Parathyroid adenoma (tissue), 2 donors: ENCODE measurements at regions not wholly inside any gene's neighbourhood (a gene's known extent, or its start where the extent isn't known, plus 50 kb on each side); places are given as distances from the start of the nearest gene placed in this dataset.

ENCODE experiments used
- H2AFZ ChIP-seq: fragments of 300-600 bp; sonication (generic); one replicate; pipeline ENCODE4 v1.7.0; 2017; ENCODE audit warnings: antibody characterized with exemption, mild to moderate bottlenecking
- H3K27ac ChIP-seq: fragments of 300-600 bp; sonication (generic); one replicate; pipeline ENCODE4 v1.7.0; 2017
- H3K27me3 ChIP-seq: fragments of 300-600 bp; sonication (generic); one replicate; pipeline ENCODE4 v1.7.0; 2017; ENCODE audit warnings: low read length; ENCODE audit not compliant: control insufficient read depth, insufficient read depth
- H3K36me3 ChIP-seq: fragments of 300-600 bp; sonication (generic); one replicate; pipeline ENCODE4 v1.7.0; 2017; ENCODE audit warnings: low read length; ENCODE audit not compliant: control insufficient read depth, insufficient read depth
- H3K4me1 ChIP-seq: fragments of 300-600 bp; sonication (generic); one replicate; pipeline ENCODE4 v1.7.0; 2017; ENCODE audit warnings: control low read depth
- H3K4me2 ChIP-seq: fragments of 300-600 bp; sonication (generic); one replicate; pipeline ENCODE4 v1.7.0; 2017; ENCODE audit warnings: low read length
- H3K4me3 ChIP-seq: fragments of 300-600 bp; sonication (generic); one replicate; pipeline ENCODE4 v1.7.0; 2017; ENCODE audit warnings: low read depth, low read length
- H3K79me2 ChIP-seq: fragments of 300-600 bp; sonication (generic); one replicate; pipeline ENCODE4 v1.7.0; 2017; ENCODE audit warnings: control low read depth
- H3K9ac ChIP-seq: fragments of 300-600 bp; sonication (generic); one replicate; pipeline ENCODE4 v1.7.0; 2017; ENCODE audit warnings: mild to moderate bottlenecking
- H3K9me3 ChIP-seq: fragments of 300-600 bp; sonication (generic); one replicate; pipeline ENCODE4 v1.7.0; 2017; ENCODE audit warnings: low read length; ENCODE audit not compliant: control insufficient read depth
- CTCF ChIP-seq: fragments of 300-600 bp; sonication (generic); IDR thresholded peaks from one replicate; pipeline ENCODE4 v1.7.0; 2017; ENCODE audit warnings: antibody characterized with exemption, mild to moderate bottlenecking
- donor health status: primary hyperparathyroidism.

GRCh38 chr5:122602700-122603099, 172.2 kb upstream of the SNX2 start:
- Histone ChIP-seq H3K27me3 (no peaks in the 10 kb centered on the region), H3K79me2 (no peaks in the 10 kb centered on the region), H3K4me3 (no peak overlapping the region), H3K9ac (no peak overlapping the region), H3K9me3 (no peaks in the 10 kb centered on the region), H3K27ac (no peak overlapping the region), H3K36me3 (no peaks in the 10 kb centered on the region), H3K4me2 (no peak overlapping the region), H2AFZ (no peak overlapping the region), H3K4me1 (no peaks in the 10 kb centered on the region)
- TF ChIP-seq CTCF: no peak

GRCh38 chr5:122605236-122605635, 169.6 kb upstream of the SNX2 start:
- Histone ChIP-seq H3K4me1 (no peaks in the 10 kb centered on the region), H3K27me3 (no peaks in the 10 kb centered on the region), H3K27ac (no peak overlapping the region), H3K9ac (no peak overlapping the region), H3K4me2 (no peak overlapping the region), H3K79me2 (no peaks in the 10 kb centered on the region), H3K36me3 (no peaks in the 10 kb centered on the region), H2AFZ (no peak overlapping the region), H3K4me3 (no peak overlapping the region), H3K9me3 (peaks cover 3% of the 10 kb centered on the region)
- no peak for TF ChIP-seq CTCF

- no peak for TF ChIP-seq CTCF
- Histone ChIP-seq H3K9me3 (peaks cover 3% of the 10 kb centered on the region), H3K9ac (no peak overlapping the region)
Measured at GRCh38 chr5:122607818-122608217, 167.1 kb upstream of the SNX2 start.

GRCh38 chr5:122608222-122608621, 166.7 kb upstream of the SNX2 start:
- TF ChIP-seq CTCF: no peak
- H3K4me1 ChIP-seq: no peaks in the 10 kb centered on the region
- no peak overlapping the region for H3K27ac ChIP-seq
- no peak overlapping the region for H3K9ac ChIP-seq
- H3K36me3 ChIP-seq: no peaks in the 10 kb centered on the region
- H2AFZ ChIP-seq: no peak overlapping the region
- H3K4me3 ChIP-seq: no peak overlapping the region
- no peak overlapping the region for H3K4me2 ChIP-seq
- no peaks in the 10 kb centered on the region for H3K79me2 ChIP-seq
- H3K9me3 ChIP-seq: peaks cover 3% of the 10 kb centered on the region
- no peaks in the 10 kb centered on the region for H3K27me3 ChIP-seq

More at GRCh38 chr5:122607818-122608217, 167.1 kb upstream of the SNX2 start:
- H2AFZ ChIP-seq: no peak overlapping the region
- no peaks in the 10 kb centered on the region for H3K27me3 ChIP-seq
- no peak overlapping the region for H3K27ac ChIP-seq
- no peaks in the 10 kb centered on the region for H3K36me3 ChIP-seq
- H3K4me2 ChIP-seq: no peak overlapping the region
- no peaks in the 10 kb centered on the region for H3K79me2 ChIP-seq
- no peak overlapping the region for H3K4me3 ChIP-seq
- no peaks in the 10 kb centered on the region for H3K4me1 ChIP-seq

GRCh38 chr5:122611406-122611805, 163.5 kb upstream of the SNX2 start:
- no peak overlapping the region for H2AFZ ChIP-seq
- no peak overlapping the region for H3K4me3 ChIP-seq
- H3K79me2 ChIP-seq: no peaks in the 10 kb centered on the region
- H3K4me2 ChIP-seq: no peak overlapping the region
- no peak overlapping the region for H3K27ac ChIP-seq
- no peaks in the 10 kb centered on the region for H3K27me3 ChIP-seq
- H3K4me1 ChIP-seq: no peaks in the 10 kb centered on the region
- H3K9me3 ChIP-seq: peaks cover 3% of the 10 kb centered on the region
- no peaks in the 10 kb centered on the region for H3K36me3 ChIP-seq
- no peak overlapping the region for H3K9ac ChIP-seq
- TF ChIP-seq CTCF: no peak
